Uterus (tissue), 2 donors: ENCODE measurements at regions not wholly inside any gene's neighbourhood (a gene's known extent, or its start where the extent isn't known, plus 50 kb on each side); places are given as distances from the start of the nearest gene placed in this dataset.

ENCODE experiments used
- POLR2A ChIP-seq, 2 donors: fragments of 450-650 bp; IDR thresholded peaks; one replicate each; pipeline ENCODE4 v1.6.1; 2016; ENCODE audit warnings: antibody characterized with exemption in 2 of 2, mild to moderate bottlenecking in 1 of 2, moderate library complexity in 1 of 2
- TF ChIP-seq, protein P1 (sequence below), 4 experiments: fragments of 200-600 bp in 2 of 4; fragments of 450-650 bp in 2 of 4; sonication (generic) in 2 of 4; IDR thresholded peaks; one replicate each; pipeline ENCODE4 v1.5.1; 2016 to 2019; ENCODE audit warnings: antibody characterized with exemption in 4 of 4, mild to moderate bottlenecking in 2 of 4, moderate library complexity in 1 of 4

DNA sequence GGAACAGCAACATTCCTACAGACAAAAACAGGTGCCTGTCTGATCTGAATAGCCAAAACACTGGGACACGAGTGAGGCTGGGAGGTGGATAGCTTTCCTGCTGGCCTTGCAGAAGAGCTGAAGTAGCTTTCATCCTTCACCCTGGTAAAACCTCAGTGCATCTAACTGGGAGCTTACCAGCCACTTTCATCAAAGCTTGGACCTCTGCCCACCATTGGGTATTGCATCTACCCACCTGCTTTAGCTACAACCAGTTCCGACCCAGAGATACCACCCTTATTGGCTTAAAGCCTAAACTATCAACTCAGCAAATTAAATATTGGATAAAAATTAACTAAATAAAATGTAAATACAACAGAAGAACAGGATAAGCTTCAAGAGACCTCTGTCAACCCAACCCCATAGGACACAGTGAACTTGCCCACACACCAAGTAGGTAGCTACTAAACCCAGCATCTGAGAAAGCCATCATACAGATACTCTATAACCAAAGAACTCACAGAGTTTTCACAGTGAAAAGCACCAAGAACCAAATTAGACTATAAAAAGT, 866.3 kb downstream of the FSCB start:
- TF ChIP-seq, protein P1, sequence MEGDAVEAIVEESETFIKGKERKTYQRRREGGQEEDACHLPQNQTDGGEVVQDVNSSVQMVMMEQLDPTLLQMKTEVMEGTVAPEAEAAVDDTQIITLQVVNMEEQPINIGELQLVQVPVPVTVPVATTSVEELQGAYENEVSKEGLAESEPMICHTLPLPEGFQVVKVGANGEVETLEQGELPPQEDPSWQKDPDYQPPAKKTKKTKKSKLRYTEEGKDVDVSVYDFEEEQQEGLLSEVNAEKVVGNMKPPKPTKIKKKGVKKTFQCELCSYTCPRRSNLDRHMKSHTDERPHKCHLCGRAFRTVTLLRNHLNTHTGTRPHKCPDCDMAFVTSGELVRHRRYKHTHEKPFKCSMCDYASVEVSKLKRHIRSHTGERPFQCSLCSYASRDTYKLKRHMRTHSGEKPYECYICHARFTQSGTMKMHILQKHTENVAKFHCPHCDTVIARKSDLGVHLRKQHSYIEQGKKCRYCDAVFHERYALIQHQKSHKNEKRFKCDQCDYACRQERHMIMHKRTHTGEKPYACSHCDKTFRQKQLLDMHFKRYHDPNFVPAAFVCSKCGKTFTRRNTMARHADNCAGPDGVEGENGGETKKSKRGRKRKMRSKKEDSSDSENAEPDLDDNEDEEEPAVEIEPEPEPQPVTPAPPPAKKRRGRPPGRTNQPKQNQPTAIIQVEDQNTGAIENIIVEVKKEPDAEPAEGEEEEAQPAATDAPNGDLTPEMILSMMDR (IDR thresholded peaks at IDR 0.05), result no peak
- no peak for TF ChIP-seq POLR2A (IDR thresholded peaks at IDR 0.05)
